NCI-H2227 (cell line): ENCODE measurements at regions not wholly inside any gene's neighbourhood (a gene's known extent, or its start where the extent isn't known, plus 50 kb on each side); places are given as distances from the start of the nearest gene placed in this dataset.

ENCODE experiments used
- DNase-seq: peaks from one replicate; lab custom pipeline; 2025; ENCODE audit not compliant: unreplicated experiment; lab: John Stamatoyannopoulos, UW

- no peak for DNase-seq
Observed at GRCh38 chr9:89986190-89986589, 381.4 kb downstream of the GADD45G start.

- no peak for DNase-seq
Observed at GRCh38 chr9:89988458-89988857, 383.6 kb downstream of the GADD45G start.

GRCh38 chr9:89991204-89991790 is 386.5 kb downstream of the GADD45G start:
- DNase-seq = peak; percentile 8

GRCh38 chr9:89992326-89993198 is 387.8 kb downstream of the GADD45G start:
- DNase-seq = no peak

GRCh38 chr9:89993678-89994630 is 389.1 kb downstream of the GADD45G start:
- DNase-seq = no peak

GRCh38 chr9:89994988-89995613 is 390.3 kb downstream of the GADD45G start:
- no peak for DNase-seq

GRCh38 chr9:89996116-89996515 is 391.3 kb downstream of the GADD45G start:
- no peak for DNase-seq

- no peak for DNase-seq
Observed at GRCh38 chr9:89996773-89997172, 392.0 kb downstream of the GADD45G start.

GRCh38 chr9:89998633-89999032 is 393.8 kb downstream of the GADD45G start:
- DNase-seq = no peak

GRCh38 chr9:89999176-89999533 is 394.3 kb downstream of the GADD45G start:
- no peak for DNase-seq

GRCh38 chr9:89999534-90000370 is 394.9 kb downstream of the GADD45G start:
- DNase-seq = peak; percentile 56

GRCh38 chr9:90000925-90001324 is 396.1 kb downstream of the GADD45G start:
- DNase-seq = no peak

- DNase-seq = no peak
Observed at GRCh38 chr9:90001747-90002146, 396.9 kb downstream of the GADD45G start.

- DNase-seq = peak; percentile 15
Observed at GRCh38 chr9:90002397-90003271, 397.8 kb downstream of the GADD45G start.

- no peak for DNase-seq
Observed at GRCh38 chr9:90005388-90005787, 400.6 kb downstream of the GADD45G start.

GRCh38 chr9:90007516-90008440 is 403.0 kb downstream of the GADD45G start:
- DNase-seq = no peak

- DNase-seq = no peak
Observed at GRCh38 chr9:90009447-90009846, 404.6 kb downstream of the GADD45G start.

- DNase-seq = no peak
Observed at GRCh38 chr9:90010793-90011192, 406.0 kb downstream of the GADD45G start.
